ENCODE measurements at regions not wholly inside any gene's neighbourhood (a gene's known extent, or its start where the extent isn't known, plus 50 kb on each side); places are given as distances from the start of the nearest gene placed in this dataset.

DNA sequence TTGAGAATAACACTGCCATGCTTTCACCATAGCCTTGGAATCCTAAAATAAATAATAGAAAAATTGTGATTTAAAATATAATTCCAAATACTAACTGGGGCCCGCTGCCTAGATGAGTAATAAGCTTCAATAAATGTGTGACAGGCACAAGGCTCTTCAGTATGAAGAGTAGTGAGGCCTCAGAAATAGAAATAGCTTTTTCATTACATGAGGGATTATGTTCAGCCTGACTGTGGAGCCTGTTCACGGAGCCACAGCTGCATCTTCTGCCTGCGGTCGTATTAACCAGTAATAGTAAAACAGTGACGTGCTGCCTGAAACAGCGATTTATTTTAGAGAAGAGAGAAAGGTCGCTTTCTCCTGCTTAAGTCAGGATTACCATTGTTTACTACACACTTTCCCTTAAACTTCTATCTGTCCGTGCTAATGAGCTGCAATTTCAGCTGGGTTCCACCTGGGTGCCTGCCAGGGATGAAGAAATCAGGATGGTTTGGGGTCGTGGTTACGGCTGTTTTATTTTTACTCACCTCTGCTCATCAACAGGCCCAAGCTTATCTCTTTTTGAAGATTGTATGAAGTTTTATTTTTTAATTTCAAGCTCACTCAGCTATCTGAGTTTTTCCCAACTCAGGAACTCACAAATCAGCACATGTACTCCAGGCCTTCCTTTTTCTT, 284.9 kb upstream of the WWC1 start:
- TF ChIP-seq CTCF (IDR thresholded peaks at IDR 0.05; ENCODE audit: low read depth, low read length, missing input control): no peak
- no peak for TF ChIP-seq HNF4G (IDR thresholded peaks at IDR 0.05)
- TF ChIP-seq TAF1 (conservative IDR thresholded peaks at IDR 0.05): no peak
- TF ChIP-seq YY1 (IDR thresholded peaks at IDR 0.05): no peak
- TF ChIP-seq REST (IDR thresholded peaks at IDR 0.05): no peak
- TF ChIP-seq EGR1 (IDR thresholded peaks at IDR 0.05; ENCODE audit: low read depth in 2 of 2): no peak
- no peak for TF ChIP-seq FOXA2 (IDR thresholded peaks at IDR 0.05)
- TF ChIP-seq RAD21 (IDR thresholded peaks at IDR 0.05): no peak
- TF ChIP-seq SP1 (IDR thresholded peaks at IDR 0.05): no peak
- TF ChIP-seq JUND (IDR thresholded peaks at IDR 0.05): no peak

Data from liver (tissue), 3 donors.